GM18519 (cell line): ENCODE measurements at regions not wholly inside any gene's neighbourhood (a gene's known extent, or its start where the extent isn't known, plus 50 kb on each side); places are given as distances from the start of the nearest gene placed in this dataset.
"Not testable (repeated sequence)": the region's sequence is repeated elsewhere in the genome, so short reads cannot be mapped to it uniquely, and the experiment has no call there.

Source experiments
- ATAC-seq: cut with Tn5 transposase; IDR thresholded peaks from one replicate; pipeline ENCODE4 v1.9.1; 2021; ENCODE audit warnings: mild to moderate bottlenecking, moderate library complexity; ENCODE audit not compliant: unreplicated experiment, low FRiP score

DNA sequence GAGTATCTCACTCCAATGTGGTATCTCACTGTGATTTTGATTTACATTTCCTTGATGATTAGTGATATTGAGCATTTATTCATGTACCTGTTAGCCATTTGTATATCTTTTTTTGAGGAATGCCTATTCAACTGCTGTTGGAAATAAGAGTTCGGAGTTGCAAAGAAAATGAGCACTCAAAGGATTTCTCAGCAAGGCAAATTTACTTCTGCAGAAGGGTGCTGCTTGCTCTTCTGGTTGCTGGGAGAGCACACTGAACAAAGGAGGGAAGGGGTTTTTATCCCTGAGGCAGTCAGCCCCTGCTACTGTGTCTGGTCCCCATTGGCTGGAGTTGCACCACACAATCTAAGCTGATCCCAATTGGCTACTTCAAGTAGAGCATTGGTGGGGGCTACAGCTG is 822.4 kb upstream of the ADGRB3 start:
- no peak for ATAC-seq

- no peak for ATAC-seq
Observed at GRCh38 chr6:67812125-67812524, 823.0 kb upstream of the ADGRB3 start.

DNA sequence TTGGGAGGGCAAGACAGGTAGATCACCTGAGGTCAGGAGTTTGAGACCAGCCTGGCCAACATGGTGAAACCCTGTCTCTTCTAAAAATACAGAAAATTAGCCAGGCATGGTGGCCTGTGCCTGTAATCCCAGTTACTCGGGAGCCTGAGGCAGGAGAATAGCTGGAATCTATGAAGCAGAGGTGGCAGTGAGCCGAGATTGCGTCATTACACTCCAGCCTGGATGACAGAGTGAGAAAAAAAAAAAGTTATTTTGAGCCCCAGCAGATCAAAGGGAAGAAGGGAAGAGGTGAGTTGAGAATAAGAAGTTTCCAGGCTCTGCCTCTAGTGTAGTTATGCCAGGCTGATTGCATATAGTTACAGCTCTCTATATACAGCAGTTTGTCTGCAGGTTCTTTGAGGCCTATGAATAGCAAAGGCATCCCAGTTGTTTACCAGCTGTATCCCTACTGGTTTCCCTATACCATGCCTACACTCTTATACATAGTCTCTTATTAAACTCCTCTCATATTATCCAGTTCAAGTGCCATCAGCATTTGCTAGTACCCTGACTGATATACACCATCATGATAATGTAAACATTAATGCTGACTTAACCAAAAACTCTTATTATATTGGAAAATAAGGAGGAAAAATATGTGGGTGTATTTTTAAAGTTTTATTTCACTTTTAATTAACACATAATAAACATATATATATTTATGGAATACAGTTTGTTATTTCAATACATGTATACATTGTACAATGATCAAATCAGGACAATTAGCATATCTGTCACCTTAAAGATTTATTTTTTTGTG is 823.6 kb upstream of the ADGRB3 start:
- no peak for ATAC-seq

DNA sequence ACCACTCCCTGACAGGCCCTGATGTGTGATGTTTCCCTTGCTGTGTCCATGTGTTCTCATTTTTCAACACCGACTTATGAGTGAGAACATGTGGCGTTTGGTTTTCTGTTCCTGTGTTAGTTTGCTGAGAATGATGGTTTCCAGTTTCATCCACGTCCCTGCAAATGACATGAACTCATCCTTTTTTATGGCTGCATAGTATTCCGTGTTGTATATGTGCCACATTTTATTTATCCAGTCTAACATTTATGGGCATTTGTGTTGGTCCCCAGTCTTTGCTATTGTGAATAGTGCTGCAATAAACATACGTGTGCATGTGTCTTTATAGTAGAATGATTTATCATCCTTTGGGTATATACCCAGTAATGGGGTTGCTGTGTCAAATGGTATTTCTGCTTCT is 830.3 kb upstream of the ADGRB3 start:
- ATAC-seq: not testable (repeated sequence)

DNA sequence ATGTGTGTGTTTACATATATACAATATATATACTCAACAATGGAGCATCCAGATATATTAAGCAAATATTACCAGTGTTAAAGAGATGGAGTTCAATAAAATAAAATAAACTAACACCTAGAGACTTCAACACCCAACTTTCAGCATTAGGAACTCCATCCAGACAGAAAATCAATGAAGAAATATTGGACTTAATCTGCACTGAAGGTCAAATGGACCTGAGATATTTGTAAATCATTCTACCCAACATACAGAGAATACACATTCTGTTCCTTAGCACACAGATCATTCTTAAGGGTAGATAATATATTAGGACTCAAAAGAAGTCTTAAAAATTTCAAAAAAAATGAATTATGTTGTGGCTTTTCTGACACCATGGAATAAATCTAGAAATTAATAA is 832.3 kb upstream of the ADGRB3 start:
- ATAC-seq: no peak

- no peak for ATAC-seq
Observed at GRCh38 chr6:67792996-67793395, 842.1 kb upstream of the ADGRB3 start.

DNA sequence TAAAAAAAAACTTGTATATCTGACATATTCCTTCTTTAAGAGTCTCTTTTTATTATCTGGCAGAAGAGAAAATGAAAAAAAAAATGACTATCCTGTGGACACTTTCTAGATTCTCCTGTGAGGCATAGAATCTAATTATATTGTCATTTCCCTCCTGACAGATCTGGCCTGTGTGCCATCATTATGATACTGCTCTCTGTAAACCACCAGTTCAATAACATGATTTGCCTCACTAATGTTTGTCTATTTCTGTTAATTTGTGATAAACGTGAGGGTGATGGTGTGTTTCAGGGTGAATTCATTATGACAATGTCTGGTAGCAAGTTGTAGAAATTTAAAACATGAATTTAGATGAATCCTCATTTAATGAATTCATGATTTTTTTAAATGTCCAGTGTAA is 844.5 kb upstream of the ADGRB3 start:
- ATAC-seq: no peak

DNA sequence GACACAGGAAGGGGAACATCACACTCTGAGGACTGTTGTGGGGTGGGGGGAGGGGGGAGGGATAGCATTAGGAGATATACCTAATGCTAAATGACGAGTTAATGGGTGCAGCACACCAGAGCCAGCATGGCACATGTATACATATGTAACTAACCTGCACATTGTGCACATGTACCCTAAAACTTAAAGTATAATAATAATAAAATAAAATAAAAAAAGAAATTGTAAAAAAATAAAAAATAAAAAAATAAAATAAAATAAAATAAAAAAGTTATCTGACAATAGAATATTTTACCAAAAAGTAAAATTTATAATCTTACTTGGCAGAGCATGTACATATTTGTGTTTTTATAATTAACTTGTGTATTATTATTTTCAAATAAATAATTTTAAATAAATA is 848.0 kb upstream of the ADGRB3 start:
- ATAC-seq: not testable (repeated sequence)

DNA sequence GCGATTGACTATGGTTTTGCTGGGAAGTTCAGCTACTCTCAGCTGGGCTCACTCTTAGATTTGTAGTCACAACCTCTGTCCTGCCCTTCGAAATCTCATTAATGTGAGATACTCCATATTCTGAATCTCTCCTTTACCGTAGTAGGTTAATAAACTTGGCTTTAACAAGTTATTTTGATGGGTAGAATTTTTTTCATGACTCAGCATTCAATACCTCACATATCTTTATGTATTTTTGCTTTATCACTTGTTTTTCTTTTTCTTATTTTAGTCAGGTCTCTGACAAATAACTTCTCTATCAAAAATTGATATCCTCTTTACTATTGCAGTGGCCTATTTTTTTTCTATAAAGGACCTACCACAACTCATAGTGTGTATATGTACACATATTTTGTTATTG is 855.2 kb upstream of the ADGRB3 start:
- ATAC-seq: no peak

DNA sequence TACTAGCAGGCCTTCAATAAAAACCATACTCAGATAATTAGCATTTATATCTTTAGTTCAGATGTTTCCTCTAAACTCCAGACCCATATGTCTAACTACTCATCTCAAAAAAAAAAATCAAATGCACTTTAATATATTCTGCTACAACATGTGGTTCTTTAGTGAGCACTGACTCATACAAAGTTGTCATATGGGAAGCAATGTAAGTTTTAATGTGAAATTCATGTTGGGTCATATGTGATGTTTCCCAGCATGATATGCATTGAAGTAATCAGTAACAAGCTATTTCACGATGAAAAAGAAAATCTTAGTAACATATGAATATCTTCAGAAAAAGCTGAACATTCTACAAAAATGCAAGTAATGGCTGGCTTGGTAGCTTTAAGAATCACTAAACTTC is 859.7 kb upstream of the ADGRB3 start:
- ATAC-seq: no peak

- ATAC-seq: no peak
Observed at GRCh38 chr6:67768972-67769371, 866.1 kb upstream of the ADGRB3 start.

- not testable (repeated sequence) for ATAC-seq
Observed at GRCh38 chr6:67767046-67767822, 867.8 kb upstream of the ADGRB3 start.

- no peak for ATAC-seq
Observed at GRCh38 chr6:67766057-67766456, 869.0 kb upstream of the ADGRB3 start.

DNA sequence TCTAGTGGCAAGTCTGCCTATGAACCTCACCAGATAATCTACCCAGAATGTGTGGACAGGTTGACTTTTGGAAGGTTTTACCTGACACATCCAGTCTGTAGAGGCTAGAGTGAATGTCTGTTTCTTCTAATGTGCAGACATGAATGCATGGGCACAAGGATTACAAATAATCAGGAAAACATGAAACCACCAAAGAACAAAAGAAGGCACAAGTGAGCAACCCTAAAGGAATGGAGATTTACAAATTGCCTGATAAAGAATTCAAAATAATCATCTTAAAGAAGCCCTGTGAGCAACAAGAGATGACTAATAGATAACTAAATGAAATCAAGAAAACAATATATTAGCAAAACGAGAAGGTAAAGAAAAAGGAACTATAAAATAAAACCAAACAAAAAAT is 876.1 kb upstream of the ADGRB3 start:
- ATAC-seq: no peak

- no peak for ATAC-seq
Observed at GRCh38 chr6:67757465-67758033, 877.5 kb upstream of the ADGRB3 start.

DNA sequence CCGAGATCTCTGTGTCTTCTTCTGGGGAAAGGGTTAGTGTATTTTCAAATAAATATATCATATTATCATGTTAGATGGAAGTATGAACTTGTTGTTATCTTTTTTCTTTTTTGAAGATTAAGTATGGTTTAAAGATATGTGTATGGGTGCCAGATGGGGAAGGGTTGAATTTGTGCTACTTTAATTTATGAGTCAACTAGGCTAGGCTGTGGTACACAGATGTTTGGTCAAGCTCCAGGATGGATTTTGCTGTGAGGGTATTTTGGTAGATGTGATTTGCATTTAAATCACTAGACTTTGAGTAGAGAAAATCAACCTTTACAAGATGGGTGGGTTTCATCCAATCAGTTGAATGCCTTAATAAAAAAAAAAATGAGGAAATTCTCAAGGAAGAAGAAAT is 886.6 kb upstream of the ADGRB3 start:
- ATAC-seq: no peak

GRCh38 chr6:67736816-67737215 is 898.3 kb upstream of the ADGRB3 start:
- no peak for ATAC-seq

DNA sequence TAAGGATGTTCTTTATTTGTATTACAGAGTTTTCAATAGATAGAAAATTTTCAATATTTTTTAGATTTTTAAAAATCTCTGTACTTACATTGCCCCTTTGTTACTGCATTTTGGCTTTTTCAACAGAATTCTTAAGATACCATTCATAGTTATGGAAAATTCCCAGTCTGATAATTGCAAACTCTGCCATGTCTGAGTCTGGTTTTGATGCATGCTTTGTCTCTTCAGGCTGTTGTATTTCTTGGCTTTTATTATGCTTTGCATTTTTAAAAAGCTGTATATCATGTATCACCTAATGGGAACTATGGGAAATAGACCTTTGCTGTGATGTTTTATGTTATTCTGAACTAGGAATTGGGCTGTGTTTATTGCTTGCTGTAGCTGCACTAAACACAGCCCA is 898.9 kb upstream of the ADGRB3 start:
- no peak for ATAC-seq

GRCh38 chr6:67735623-67736022 is 899.5 kb upstream of the ADGRB3 start:
- no peak for ATAC-seq

DNA sequence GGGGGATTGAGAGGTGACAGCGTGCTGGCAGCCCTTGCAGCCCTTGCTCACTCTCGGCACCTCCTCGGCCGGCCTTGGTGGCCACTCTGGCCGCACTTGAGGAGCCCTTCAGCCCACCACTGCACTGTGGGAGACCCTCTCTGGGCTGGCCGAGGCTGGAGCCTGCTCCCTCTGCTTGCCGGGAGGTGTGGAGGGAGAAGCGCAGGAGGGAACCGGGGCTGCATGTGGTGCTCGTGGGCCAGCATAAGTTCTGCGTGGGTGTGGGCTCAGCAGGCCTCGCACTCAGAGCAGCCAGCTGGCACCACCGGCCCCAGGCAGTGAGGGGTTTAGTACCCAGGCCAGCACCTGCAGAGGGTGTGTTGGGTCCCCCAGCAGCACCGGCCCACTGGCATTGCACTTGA is 912.2 kb upstream of the ADGRB3 start:
- no peak for ATAC-seq

DNA sequence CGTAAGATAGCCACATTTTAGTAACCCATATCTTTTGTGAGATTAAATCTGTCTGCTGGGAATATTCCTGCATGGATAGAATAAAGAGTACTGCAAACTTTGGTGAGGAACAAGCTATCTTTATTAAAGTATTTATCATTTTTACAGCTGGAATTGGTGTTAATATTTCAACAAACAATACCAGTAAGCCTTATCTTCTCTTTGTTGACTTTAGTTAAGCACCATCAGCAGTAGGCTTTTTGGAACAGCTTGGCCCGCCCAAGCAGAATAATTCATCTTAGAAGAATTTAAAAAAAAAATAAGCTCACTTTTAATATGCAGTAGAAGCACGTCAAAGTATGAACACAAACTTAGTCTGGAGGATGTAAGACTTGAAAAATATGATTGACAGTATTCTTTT is 917.8 kb upstream of the ADGRB3 start:
- no peak for ATAC-seq

GRCh38 chr6:67706388-67706787 is 928.7 kb upstream of the ADGRB3 start:
- ATAC-seq: no peak
